AG09319 (cell line): ENCODE measurements at regions not wholly inside any gene's neighbourhood (a gene's known extent, or its start where the extent isn't known, plus 50 kb on each side); places are given as distances from the start of the nearest gene placed in this dataset.
"Not testable (repeated sequence)": the region's sequence is repeated elsewhere in the genome, so short reads cannot be mapped to it uniquely, and the experiment has no call there.

Experiments used
- DNase-seq: peaks from one replicate; pipeline ENCODE4 v3.0.0-alpha.2; 2010; ENCODE audit warnings: low read depth; ENCODE audit errors: extremely low read depth
- TF ChIP-seq, protein P1 (sequence below): IDR thresholded peaks from 2 replicates; pipeline ENCODE4 v1.5.1; 2011; ENCODE audit warnings: low read depth, mild to moderate bottlenecking, inconsistent platforms, low read length, moderate library complexity

DNA sequence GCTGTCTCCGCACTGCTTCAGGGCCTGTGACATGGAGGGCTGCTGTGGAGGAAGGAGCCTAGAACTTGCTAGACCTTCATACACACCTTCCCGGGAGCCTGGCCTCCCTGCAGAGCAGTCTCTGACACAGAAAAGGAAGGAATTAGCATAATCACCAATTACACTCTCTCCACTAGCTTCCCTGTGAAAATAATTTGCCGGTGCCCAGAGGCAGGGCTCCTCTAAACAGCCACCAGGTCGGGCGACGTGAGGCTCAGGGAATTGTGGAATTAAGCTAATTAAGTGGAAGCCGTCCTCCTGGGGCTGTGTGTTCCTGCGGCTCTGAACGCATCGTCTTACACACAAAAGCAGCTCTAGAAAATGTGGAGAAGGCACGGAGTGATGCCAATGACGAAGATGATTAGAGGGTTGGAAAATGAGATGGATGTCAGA, 82.6 kb downstream of the NENF start:
- no peak for DNase-seq
- TF ChIP-seq, protein P1, sequence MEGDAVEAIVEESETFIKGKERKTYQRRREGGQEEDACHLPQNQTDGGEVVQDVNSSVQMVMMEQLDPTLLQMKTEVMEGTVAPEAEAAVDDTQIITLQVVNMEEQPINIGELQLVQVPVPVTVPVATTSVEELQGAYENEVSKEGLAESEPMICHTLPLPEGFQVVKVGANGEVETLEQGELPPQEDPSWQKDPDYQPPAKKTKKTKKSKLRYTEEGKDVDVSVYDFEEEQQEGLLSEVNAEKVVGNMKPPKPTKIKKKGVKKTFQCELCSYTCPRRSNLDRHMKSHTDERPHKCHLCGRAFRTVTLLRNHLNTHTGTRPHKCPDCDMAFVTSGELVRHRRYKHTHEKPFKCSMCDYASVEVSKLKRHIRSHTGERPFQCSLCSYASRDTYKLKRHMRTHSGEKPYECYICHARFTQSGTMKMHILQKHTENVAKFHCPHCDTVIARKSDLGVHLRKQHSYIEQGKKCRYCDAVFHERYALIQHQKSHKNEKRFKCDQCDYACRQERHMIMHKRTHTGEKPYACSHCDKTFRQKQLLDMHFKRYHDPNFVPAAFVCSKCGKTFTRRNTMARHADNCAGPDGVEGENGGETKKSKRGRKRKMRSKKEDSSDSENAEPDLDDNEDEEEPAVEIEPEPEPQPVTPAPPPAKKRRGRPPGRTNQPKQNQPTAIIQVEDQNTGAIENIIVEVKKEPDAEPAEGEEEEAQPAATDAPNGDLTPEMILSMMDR: no peak

DNA sequence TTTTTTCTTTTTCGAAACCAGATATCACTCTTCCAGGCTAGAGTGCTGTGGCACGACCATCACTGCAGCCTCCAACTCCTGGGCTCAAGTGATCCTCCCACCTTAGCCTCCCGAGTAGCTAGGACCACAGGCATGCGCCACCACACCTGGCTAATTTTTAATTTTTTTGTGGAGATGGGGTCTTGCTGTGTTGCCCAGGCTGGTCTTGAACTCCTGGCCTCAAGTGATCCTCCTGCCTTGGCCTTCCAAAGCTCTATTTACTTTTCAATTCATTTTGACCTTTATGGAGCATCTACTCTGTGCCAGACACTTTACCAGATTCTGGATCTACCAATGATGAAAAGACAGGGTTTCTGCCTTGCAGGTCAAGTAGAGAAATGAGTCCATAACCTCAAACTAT, 83.3 kb downstream of the NENF start:
- DNase-seq: not testable (repeated sequence)

DNA sequence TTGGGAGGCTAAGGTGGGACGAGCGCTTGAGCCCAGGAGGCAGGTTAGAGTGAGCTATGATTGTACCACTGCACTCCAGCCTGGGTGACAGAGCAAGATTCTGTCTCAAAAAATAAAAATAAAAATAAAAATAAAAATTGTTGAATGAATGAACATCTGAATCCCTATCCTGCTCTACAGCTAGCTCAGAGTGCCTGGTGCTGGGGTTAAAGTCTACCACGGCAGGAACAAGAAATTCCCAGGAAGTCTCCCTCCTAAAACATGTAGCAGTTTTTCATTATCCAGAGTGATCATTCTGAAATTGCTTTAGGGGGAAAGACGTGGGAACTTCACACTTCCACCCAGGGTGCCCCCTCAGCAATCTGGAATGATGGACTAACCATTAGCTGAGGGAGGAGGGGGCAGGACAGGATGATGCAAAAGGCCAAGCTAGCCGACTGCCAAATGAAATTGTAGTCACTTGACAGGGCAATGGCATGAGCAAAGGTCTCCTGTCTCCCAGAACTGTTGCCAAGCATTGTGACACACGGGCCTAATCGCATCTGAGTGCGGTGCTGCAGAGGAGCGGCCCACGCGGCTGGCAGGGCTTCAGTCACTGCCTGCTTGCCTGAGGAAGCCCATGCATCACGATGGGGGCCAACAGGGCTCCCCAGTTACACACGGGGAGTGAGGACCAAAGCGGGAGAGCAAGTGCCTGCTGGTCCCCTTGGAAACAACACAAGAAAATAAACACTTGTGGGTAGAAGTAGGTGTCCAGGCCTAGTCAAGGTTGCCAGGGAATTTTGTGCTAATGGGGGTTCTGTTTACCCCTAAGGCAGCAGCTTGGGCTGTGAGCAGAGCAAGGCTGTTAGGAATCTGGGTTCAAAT, 85.7 kb downstream of the NENF start:
- TF ChIP-seq, protein P1: no peak
- peak; percentile 62 for DNase-seq

DNA sequence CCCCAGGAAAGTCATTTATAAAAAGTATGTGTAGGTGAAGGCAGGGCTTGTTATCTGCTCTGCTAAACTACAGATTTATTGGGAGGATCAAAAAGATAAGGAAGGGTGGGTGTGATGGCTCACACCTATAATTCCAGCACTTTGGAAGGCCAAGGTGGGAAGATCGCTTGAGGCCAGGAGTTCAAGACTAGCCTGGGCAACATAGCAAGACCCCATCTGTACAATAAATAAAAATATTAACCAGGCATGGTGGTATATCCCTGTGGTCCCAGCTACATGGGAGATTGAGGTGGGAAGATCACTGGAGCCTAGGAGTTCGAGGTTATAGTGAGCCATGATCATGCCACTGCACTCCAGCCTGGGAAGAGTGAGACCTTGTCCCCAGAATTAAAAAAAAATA, 86.4 kb downstream of the NENF start:
- DNase-seq: no peak
- TF ChIP-seq, protein P1: no peak

DNA sequence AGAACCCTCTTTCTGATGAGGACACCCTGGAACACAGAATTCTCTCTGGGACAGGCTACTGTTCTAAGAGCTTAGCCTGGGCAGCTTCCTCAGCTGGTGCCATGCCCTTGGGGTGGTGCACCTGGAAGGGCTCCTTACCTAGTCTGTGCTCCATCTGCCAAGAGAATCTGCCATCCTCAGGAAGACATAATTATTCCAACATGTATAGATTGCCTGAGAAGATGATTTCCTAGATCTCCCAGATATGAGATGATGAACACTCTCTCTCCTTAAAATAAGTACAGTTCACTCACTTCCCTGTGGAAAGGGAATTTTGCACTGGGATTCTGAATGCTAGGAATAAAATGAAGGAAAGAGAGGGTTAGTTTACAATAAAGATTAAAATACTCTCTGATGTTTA, 87.6 kb downstream of the NENF start:
- TF ChIP-seq, protein P1: no peak
- no peak for DNase-seq

DNA sequence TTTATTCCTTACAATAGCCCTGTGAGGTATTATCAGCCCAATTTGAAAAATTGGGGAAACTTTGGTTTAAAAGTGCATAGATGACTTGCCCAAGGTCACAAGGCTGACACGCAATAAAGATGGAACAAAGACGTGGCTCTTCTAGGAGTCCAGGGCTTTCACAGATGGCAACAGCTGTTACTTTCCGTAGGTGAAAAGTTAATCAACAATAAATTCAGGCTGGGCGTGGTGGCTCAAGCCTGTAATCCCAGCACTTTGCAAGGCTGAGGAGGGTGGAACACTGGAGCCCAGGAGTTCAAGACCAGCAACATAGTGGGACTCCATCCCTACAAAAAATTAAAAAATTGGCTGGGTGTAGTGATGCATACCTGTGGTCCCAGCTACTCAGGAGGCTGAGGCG, 87.8 kb upstream of the ATF3 start:
- no peak for DNase-seq

DNA sequence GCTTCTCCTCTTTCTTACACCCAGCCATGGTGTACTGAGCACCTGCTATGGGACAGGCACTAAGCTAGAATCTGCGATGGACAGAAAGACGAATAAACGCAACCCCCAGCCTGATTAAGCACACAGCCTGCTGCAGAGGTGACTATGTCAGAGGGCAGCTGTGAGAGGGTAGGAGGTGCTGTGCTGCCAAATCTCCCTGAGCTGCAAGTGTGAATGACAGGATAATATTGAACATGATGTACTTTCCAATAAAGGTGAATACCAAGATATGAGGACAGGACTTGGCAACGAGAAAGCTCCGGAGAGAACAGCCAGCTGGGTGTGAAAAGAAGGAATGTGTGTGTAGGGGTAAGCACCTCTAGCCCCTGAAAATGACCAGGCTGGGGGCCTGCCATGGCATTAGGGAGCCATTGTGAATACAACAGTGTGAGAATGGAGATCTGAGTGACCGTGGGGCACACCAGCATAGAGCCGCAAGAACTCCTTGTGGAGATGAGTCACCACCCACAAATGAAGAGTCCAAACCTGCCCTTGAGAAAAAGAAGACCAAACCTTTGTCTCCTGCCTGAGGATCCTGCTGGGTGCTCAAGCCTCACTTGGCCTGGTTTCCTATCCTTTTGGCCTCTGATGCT, 83.0 kb upstream of the ATF3 start:
- TF ChIP-seq, protein P1: no peak
- DNase-seq: no peak

More for the DNA sequence above, 87.8 kb upstream of the ATF3 start:
- TF ChIP-seq, protein P1: no peak

DNA sequence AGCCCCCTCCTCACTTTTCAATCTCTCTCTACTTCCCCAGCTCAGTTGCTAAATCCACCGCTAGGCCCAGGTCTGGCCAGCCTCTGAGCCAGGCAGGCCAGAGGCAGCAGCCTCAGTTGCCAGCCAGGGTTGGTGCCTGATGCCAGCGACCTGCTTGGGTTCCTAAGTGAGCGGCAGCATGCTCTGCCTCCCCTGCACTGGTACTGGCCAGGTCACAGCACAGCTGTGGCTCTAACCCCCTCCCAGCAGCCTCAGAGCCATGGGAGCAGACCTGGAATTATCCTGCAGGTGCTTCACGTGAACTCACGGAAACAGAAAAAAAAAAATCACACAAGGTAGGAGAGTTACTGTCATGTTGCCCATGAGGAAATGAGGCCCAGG, 82.5 kb upstream of the ATF3 start:
- TF ChIP-seq, protein P1: no peak
- no peak for DNase-seq
